22Rv1 (cell line): ENCODE measurements at regions not wholly inside any gene's neighbourhood (a gene's known extent, or its start where the extent isn't known, plus 50 kb on each side); places are given as distances from the start of the nearest gene placed in this dataset.

ENCODE experiments used
- CTCF ChIP-seq: fragments of 450-650 bp; IDR thresholded peaks from 2 replicates; pipeline ENCODE4 v1.5.1; 2017; ENCODE audit warnings: mild to moderate bottlenecking
- ZFX ChIP-seq: fragments of 450-650 bp; IDR thresholded peaks from 2 replicates; pipeline ENCODE4 v1.6.1; 2017; ENCODE audit warnings: antibody characterized with exemption, borderline replicate concordance

- TF ChIP-seq CTCF: peak; percentile 79
- no peak for TF ChIP-seq ZFX
These were observed 283.5 kb downstream of the S1PR1 start for GRCh38 chr1:101520302-101520701.
